Pons (tissue), 1 donor: ENCODE measurements at regions not wholly inside any gene's neighbourhood (a gene's known extent, or its start where the extent isn't known, plus 50 kb on each side); places are given as distances from the start of the nearest gene placed in this dataset.

Experiments used
- DNase-seq: peaks from one replicate; pipeline ENCODE4 v3.0.0-alpha.2; 2016; ENCODE audit warnings: low spot score

- DNase-seq: no peak
Observed at GRCh38 chr3:76812649-76813242, 227.2 kb upstream of the ROBO2 start.

- no peak for DNase-seq
Observed at GRCh38 chr3:76815561-76815960, 224.3 kb upstream of the ROBO2 start.

GRCh38 chr3:76820481-76820880 lies 219.4 kb upstream of the ROBO2 start:
- no peak for DNase-seq

GRCh38 chr3:76824658-76825240 lies 215.2 kb upstream of the ROBO2 start:
- DNase-seq: no peak

- DNase-seq: no peak
Observed at GRCh38 chr3:76826861-76827260, 213.0 kb upstream of the ROBO2 start.

- DNase-seq: no peak
Observed at GRCh38 chr3:76827701-76828226, 212.1 kb upstream of the ROBO2 start.

GRCh38 chr3:76834657-76835056 lies 205.2 kb upstream of the ROBO2 start:
- DNase-seq: no peak

GRCh38 chr3:76841747-76842146 lies 198.2 kb upstream of the ROBO2 start:
- no peak for DNase-seq

GRCh38 chr3:76842216-76842615 lies 197.7 kb upstream of the ROBO2 start:
- DNase-seq: no peak

- no peak for DNase-seq
Observed at GRCh38 chr3:76855451-76855850, 184.4 kb upstream of the ROBO2 start.

- no peak for DNase-seq
Observed at GRCh38 chr3:76859596-76859995, 180.3 kb upstream of the ROBO2 start.

- DNase-seq: no peak
Observed at GRCh38 chr3:76864355-76864754, 175.5 kb upstream of the ROBO2 start.

- DNase-seq: no peak
Observed at GRCh38 chr3:76866729-76867408, 173.0 kb upstream of the ROBO2 start.

GRCh38 chr3:76869726-76870384 lies 170.0 kb upstream of the ROBO2 start:
- DNase-seq: no peak

GRCh38 chr3:76871655-76872054 lies 168.2 kb upstream of the ROBO2 start:
- DNase-seq: no peak

GRCh38 chr3:76872999-76873398 lies 166.9 kb upstream of the ROBO2 start:
- DNase-seq: no peak

- no peak for DNase-seq
Observed at GRCh38 chr3:76873532-76874242, 166.2 kb upstream of the ROBO2 start.

- DNase-seq: no peak
Observed at GRCh38 chr3:76879959-76880358, 159.9 kb upstream of the ROBO2 start.

GRCh38 chr3:76886761-76887500 lies 153.0 kb upstream of the ROBO2 start:
- DNase-seq: no peak

GRCh38 chr3:76888856-76889255 lies 151.0 kb upstream of the ROBO2 start:
- DNase-seq: peak; percentile 13

- DNase-seq: no peak
Observed at GRCh38 chr3:76889911-76890310, 150.0 kb upstream of the ROBO2 start.

- DNase-seq: no peak
Observed at GRCh38 chr3:76897076-76897475, 142.8 kb upstream of the ROBO2 start.
